LNCaP clone FGC (cell line): ENCODE measurements at regions not wholly inside any gene's neighbourhood (a gene's known extent, or its start where the extent isn't known, plus 50 kb on each side); places are given as distances from the start of the nearest gene placed in this dataset.
A peak's percentile ranks its signal among the peaks of the same experiment; 100 is the strongest.

Source experiments
- DNase-seq: peaks from one replicate; pipeline ENCODE4 v3.0.0-alpha.2; 2011; ENCODE audit warnings: low read depth
- H3K4me3 ChIP-seq: 2 replicates; pipeline ENCODE4 v1.5.1; 2011; ENCODE audit warnings: mild to moderate bottlenecking, low read depth, low read length, control low read depth
- TF ChIP-seq, protein P1 (sequence below): IDR thresholded peaks from 2 replicates; pipeline ENCODE4 v1.5.1; 2012; ENCODE audit warnings: mild to moderate bottlenecking; ENCODE audit not compliant: control insufficient read depth, insufficient read depth; ENCODE audit errors: extremely low read depth

DNA sequence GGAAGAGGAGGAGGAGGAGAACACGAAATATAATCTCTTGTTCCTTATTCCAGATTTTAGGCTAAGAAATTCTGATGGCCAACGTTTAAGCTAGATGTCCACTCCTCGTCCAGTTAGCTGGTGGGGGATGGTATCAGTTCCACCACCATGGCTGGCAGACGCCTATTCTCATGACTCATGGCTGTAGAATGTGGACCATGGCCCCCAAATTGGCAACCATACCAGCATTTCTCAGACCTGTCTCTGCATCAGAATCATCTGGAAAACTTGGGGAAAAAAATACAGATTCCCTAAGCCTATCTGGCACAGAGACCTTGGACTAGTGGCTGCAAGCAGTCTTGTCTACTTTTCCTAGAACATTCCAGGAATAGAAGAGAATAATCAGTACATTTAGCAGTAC, 267.7 kb upstream of the SIX2 start:
- TF ChIP-seq, protein P1, sequence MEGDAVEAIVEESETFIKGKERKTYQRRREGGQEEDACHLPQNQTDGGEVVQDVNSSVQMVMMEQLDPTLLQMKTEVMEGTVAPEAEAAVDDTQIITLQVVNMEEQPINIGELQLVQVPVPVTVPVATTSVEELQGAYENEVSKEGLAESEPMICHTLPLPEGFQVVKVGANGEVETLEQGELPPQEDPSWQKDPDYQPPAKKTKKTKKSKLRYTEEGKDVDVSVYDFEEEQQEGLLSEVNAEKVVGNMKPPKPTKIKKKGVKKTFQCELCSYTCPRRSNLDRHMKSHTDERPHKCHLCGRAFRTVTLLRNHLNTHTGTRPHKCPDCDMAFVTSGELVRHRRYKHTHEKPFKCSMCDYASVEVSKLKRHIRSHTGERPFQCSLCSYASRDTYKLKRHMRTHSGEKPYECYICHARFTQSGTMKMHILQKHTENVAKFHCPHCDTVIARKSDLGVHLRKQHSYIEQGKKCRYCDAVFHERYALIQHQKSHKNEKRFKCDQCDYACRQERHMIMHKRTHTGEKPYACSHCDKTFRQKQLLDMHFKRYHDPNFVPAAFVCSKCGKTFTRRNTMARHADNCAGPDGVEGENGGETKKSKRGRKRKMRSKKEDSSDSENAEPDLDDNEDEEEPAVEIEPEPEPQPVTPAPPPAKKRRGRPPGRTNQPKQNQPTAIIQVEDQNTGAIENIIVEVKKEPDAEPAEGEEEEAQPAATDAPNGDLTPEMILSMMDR, result no peak

DNA sequence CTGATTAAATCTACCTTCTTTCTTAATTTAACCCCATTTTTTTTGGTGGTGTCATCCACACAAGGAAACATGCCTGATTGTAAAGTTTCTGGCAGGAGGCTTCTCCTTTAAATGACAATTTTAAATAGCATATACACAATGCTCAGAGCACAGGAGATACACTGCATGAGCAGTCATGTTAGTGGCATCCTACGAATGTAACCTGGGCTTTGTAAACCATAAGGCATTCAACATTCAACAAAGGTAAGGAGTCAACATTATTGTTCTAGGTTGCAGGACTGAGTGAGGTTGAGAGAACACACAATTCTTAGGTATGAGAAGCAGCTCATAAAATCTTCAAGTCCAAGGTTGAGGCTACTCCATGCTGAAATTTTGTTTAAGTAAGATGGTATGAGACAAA, 266.6 kb upstream of the SIX2 start:
- no peak overlapping the region for H3K4me3 ChIP-seq
- DNase-seq, result no peak
- TF ChIP-seq, protein P1, result no peak

More for the DNA sequence above, 267.7 kb upstream of the SIX2 start:
- H3K4me3 ChIP-seq, result no peak overlapping the region
- DNase-seq, result no peak

DNA sequence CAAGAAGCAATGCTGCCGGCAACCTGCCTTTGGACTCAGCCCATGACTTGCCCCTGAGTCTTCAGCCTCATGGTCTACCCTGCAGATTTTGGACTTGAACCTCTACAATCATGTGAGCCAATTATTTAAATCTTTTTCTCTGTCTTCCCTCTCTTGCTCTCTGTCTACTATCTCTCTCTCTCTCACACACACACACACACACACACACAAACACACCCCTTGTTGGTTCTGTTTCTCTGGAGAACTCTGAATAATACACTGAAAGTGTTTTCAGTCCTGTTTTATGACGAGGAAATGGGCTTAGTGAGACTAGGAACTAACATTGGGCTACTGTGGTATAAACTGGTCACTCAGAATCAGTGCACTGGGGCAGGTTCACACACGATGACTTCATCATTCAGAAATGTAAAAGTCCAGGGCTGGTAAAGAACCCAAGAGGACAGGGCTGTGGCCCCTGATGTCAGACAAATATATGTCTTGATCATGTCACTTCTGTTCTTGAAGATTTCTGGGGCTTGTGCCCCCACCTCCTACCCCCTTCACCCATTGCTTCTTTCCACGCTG, 266.1 kb upstream of the SIX2 start:
- TF ChIP-seq, protein P1, result no peak
- no peak for DNase-seq
- H3K4me3 ChIP-seq, result no peak overlapping the region

DNA sequence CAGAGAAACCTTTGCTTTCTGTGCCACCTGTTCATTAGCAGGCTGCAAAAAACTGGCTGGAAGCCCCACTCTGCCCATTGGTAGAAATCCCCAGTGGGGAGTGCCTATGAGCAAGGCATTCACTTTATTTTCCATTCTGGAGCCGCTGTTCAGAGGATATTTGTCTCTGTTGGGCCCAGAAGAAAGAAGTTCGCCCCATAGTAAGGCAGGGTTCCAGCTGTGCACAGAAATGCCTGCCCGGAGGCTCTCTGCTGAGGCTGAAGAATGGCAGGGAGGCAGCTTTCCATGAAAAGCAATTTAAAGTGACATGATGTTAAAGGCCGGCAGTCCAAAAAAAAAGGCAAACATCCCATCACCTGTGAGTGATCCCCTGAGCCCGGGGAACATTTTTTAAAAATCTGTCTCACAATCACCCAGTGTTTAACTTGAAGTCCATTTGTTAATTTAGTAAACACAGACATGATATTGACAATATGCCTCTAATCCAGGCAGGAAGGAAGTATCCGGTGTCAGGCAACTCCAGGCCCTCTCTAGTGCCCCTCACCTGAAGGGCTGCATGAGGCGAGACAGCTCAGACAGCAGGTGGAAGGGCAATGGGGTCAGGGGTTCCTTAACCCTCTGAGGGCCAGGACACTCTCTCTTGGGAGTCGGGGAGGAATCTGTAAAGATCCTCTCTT, 265.1 kb upstream of the SIX2 start:
- peak; percentile 64 for DNase-seq
- no peak overlapping the region for H3K4me3 ChIP-seq
- TF ChIP-seq, protein P1, result no peak

DNA sequence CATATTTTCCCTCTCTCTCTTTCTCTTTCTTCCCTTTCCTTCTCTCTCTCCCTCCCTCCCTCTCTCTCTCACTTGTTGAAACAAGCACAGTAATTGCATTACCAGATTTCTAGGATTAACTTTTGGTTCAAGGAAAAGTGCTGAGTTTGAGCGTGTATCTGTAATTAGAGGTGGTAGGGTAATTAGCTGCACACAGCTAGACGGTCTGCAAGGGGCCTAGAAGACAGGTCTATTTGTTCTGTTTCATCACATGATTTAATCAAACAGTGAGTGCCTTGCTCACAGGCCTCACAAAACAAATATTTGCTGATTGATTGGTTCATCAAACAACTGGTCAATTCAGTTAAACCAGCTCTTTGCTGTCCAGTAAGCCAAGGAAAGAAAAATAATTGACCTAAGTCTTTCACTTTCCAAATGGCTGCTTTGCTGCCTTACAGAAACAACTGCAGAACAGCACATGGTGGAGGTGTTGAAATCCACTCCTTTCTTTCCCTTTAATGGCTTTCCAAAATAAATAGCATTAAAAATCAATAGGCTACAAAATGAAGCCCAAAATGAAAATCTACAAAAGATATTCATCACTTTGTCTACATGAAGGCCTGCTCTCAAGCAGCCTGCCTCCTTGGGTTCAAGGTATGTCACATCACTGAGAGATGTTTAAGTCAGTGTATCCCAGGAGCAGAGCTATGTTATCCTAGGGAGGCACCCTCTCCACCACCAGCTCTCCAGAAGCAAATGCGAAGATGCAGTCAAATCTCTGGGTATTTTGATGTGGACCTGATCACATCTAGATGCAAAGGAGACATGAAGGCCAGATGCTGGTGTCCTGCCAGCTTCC, 264.4 kb upstream of the SIX2 start:
- peak; percentile 83 for DNase-seq
- TF ChIP-seq, protein P1, result no peak
- H3K4me3 ChIP-seq, result no peak overlapping the region

DNA sequence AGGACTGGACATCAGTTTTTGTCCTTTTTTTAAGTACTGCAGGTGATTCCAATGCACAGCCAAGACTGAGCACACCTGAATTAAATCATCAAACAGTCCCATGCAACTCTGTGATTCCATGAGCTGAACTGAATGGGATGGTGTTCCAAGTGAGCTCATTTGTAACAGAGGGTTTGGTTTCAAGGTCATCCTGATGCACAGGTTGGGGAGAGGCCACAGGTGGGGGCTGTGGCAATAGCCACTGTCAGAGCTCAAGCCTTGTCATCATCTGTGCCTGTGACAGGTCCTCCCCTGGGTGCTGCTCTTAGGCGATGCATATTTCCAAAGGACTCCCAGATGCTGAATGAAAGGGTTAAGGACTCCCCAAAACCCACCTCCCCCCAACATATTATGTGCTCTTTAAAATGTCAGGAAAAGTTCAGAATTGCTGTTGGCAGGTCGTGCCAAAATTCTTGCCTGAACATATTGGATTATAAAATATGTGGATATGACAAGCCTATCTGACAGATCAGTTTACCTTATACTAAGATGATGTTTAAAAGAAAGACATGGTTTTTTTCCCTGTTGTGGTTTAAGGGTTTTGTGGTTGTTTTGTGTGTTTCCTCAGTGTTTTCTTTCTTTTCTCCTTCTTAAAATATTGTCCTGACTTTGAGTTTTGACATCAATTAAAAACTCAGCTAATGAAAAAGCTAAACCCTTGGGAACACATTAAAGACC, 263.5 kb upstream of the SIX2 start:
- TF ChIP-seq, protein P1, result no peak
- no peak overlapping the region for H3K4me3 ChIP-seq
- DNase-seq, result no peak
